ENCODE measurements at regions not wholly inside any gene's neighbourhood (a gene's known extent, or its start where the extent isn't known, plus 50 kb on each side); places are given as distances from the start of the nearest gene placed in this dataset.

- TF ChIP-seq CTCF (IDR thresholded peaks at IDR 0.05) (no peak), POLR2A (IDR thresholded peaks at IDR 0.05) (no peak)
These were observed 97.7 kb upstream of the TBC1D5 start for GRCh38 chr3:17840126-17840525.

Data from stomach (tissue), 4 donors.